ENCODE measurements at regions not wholly inside any gene's neighbourhood (a gene's known extent, or its start where the extent isn't known, plus 50 kb on each side); places are given as distances from the start of the nearest gene placed in this dataset.

GRCh38 chr4:134421734-134422133 lies 220.1 kb upstream of the PABPC4L start:
- no peak overlapping the region for H3K4me3 ChIP-seq
- no peaks in the 10 kb centered on the region for H3K9me3 ChIP-seq
- no peaks in the 10 kb centered on the region for H3K36me3 ChIP-seq
- DNase-seq = no peak
- H3K27me3 ChIP-seq = no peaks in the 10 kb centered on the region

- no peaks in the 10 kb centered on the region for H3K9me3 ChIP-seq
- no peaks in the 10 kb centered on the region for H3K36me3 ChIP-seq
- H3K27me3 ChIP-seq = no peaks in the 10 kb centered on the region
- DNase-seq = no peak
- no peak overlapping the region for H3K4me3 ChIP-seq
Measured at GRCh38 chr4:134408897-134409296, 207.3 kb upstream of the PABPC4L start.

- no peak overlapping the region for H3K4me3 ChIP-seq
- H3K27me3 ChIP-seq = no peaks in the 10 kb centered on the region
- no peaks in the 10 kb centered on the region for H3K36me3 ChIP-seq
- no peak for DNase-seq
- no peaks in the 10 kb centered on the region for H3K9me3 ChIP-seq
Measured at GRCh38 chr4:134401798-134402197, 200.2 kb upstream of the PABPC4L start.

GRCh38 chr4:134393592-134393991 lies 192.0 kb upstream of the PABPC4L start:
- Histone ChIP-seq H3K9me3 (no peaks in the 10 kb centered on the region), H3K36me3 (no peaks in the 10 kb centered on the region), H3K27me3 (no peaks in the 10 kb centered on the region), H3K4me3 (no peak overlapping the region)
- DNase-seq = no peak

GRCh38 chr4:134390319-134390718 lies 188.7 kb upstream of the PABPC4L start:
- Histone ChIP-seq H3K4me3 (no peak overlapping the region), H3K36me3 (no peaks in the 10 kb centered on the region), H3K9me3 (no peaks in the 10 kb centered on the region), H3K27me3 (no peaks in the 10 kb centered on the region)
- DNase-seq = no peak

- H3K27me3 ChIP-seq = no peaks in the 10 kb centered on the region
- H3K9me3 ChIP-seq = no peaks in the 10 kb centered on the region
- DNase-seq = no peak
Measured at GRCh38 chr4:134388351-134388750, 186.8 kb upstream of the PABPC4L start.

GRCh38 chr4:134382478-134383227 lies 181.1 kb upstream of the PABPC4L start:
- no peaks in the 10 kb centered on the region for H3K36me3 ChIP-seq
- no peak for DNase-seq
- H3K4me3 ChIP-seq = no peak overlapping the region
- H3K9me3 ChIP-seq = no peaks in the 10 kb centered on the region
- no peaks in the 10 kb centered on the region for H3K27me3 ChIP-seq

More at GRCh38 chr4:134388351-134388750, 186.8 kb upstream of the PABPC4L start:
- Histone ChIP-seq H3K36me3 (no peaks in the 10 kb centered on the region), H3K4me3 (no peak overlapping the region)

- H3K9me3 ChIP-seq = no peaks in the 10 kb centered on the region
- no peaks in the 10 kb centered on the region for H3K27me3 ChIP-seq
- no peak overlapping the region for H3K4me3 ChIP-seq
- H3K36me3 ChIP-seq = no peaks in the 10 kb centered on the region
- no peak for DNase-seq
Measured at GRCh38 chr4:134375775-134376174, 174.2 kb upstream of the PABPC4L start.

- DNase-seq = no peak
- Histone ChIP-seq H3K9me3 (no peaks in the 10 kb centered on the region), H3K27me3 (no peaks in the 10 kb centered on the region), H3K4me3 (no peak overlapping the region), H3K36me3 (no peaks in the 10 kb centered on the region)
Measured at GRCh38 chr4:134365852-134366251, 164.3 kb upstream of the PABPC4L start.

- DNase-seq = no peak
- Histone ChIP-seq H3K9me3 (no peaks in the 10 kb centered on the region), H3K27me3 (no peaks in the 10 kb centered on the region), H3K36me3 (no peaks in the 10 kb centered on the region), H3K4me3 (no peak overlapping the region)
Measured at GRCh38 chr4:134364928-134365327, 163.3 kb upstream of the PABPC4L start.

- DNase-seq = no peak
- no peaks in the 10 kb centered on the region for H3K9me3 ChIP-seq
- no peaks in the 10 kb centered on the region for H3K36me3 ChIP-seq
- no peaks in the 10 kb centered on the region for H3K27me3 ChIP-seq
- H3K4me3 ChIP-seq = no peak overlapping the region
Measured at GRCh38 chr4:134345244-134345643, 143.7 kb upstream of the PABPC4L start.

- Histone ChIP-seq H3K27me3 (no peaks in the 10 kb centered on the region), H3K36me3 (no peaks in the 10 kb centered on the region), H3K4me3 (no peak overlapping the region), H3K9me3 (no peaks in the 10 kb centered on the region)
- no peak for DNase-seq
Measured at GRCh38 chr4:134343656-134344055, 142.1 kb upstream of the PABPC4L start.

- Histone ChIP-seq H3K27me3 (no peaks in the 10 kb centered on the region), H3K36me3 (no peaks in the 10 kb centered on the region), H3K4me3 (no peak overlapping the region), H3K9me3 (no peaks in the 10 kb centered on the region)
- DNase-seq = no peak
Measured at GRCh38 chr4:134343081-134343480, 141.5 kb upstream of the PABPC4L start.

GRCh38 chr4:134337574-134337973 lies 136.0 kb upstream of the PABPC4L start:
- no peak overlapping the region for H3K4me3 ChIP-seq
- no peak for DNase-seq

GRCh38 chr4:134328741-134329140 lies 127.2 kb upstream of the PABPC4L start:
- Histone ChIP-seq H3K36me3 (no peaks in the 10 kb centered on the region), H3K9me3 (no peaks in the 10 kb centered on the region)
- no peak for DNase-seq

More at GRCh38 chr4:134337574-134337973, 136.0 kb upstream of the PABPC4L start:
- H3K36me3 ChIP-seq = no peaks in the 10 kb centered on the region
- no peaks in the 10 kb centered on the region for H3K27me3 ChIP-seq
- no peaks in the 10 kb centered on the region for H3K9me3 ChIP-seq

GRCh38 chr4:134327274-134328122 lies 125.9 kb upstream of the PABPC4L start:
- Histone ChIP-seq H3K9me3 (no peaks in the 10 kb centered on the region), H3K27me3 (no peaks in the 10 kb centered on the region), H3K36me3 (no peaks in the 10 kb centered on the region), H3K4me3 (no peak overlapping the region)
- DNase-seq = no peak

More at GRCh38 chr4:134328741-134329140, 127.2 kb upstream of the PABPC4L start:
- Histone ChIP-seq H3K4me3 (no peak overlapping the region), H3K27me3 (no peaks in the 10 kb centered on the region)

GRCh38 chr4:134326866-134327265 lies 125.3 kb upstream of the PABPC4L start:
- no peak for DNase-seq

GRCh38 chr4:134324179-134324578 lies 122.6 kb upstream of the PABPC4L start:
- Histone ChIP-seq H3K9me3 (no peaks in the 10 kb centered on the region), H3K27me3 (no peaks in the 10 kb centered on the region), H3K36me3 (no peaks in the 10 kb centered on the region), H3K4me3 (no peak overlapping the region)
- no peak for DNase-seq

More at GRCh38 chr4:134326866-134327265, 125.3 kb upstream of the PABPC4L start:
- H3K4me3 ChIP-seq = no peak overlapping the region
- H3K36me3 ChIP-seq = no peaks in the 10 kb centered on the region
- no peaks in the 10 kb centered on the region for H3K27me3 ChIP-seq
- no peaks in the 10 kb centered on the region for H3K9me3 ChIP-seq
